HG02973 (cell line): ENCODE measurements at regions not wholly inside any gene's neighbourhood (a gene's known extent, or its start where the extent isn't known, plus 50 kb on each side); places are given as distances from the start of the nearest gene placed in this dataset.

ENCODE experiments used
- ATAC-seq: cut with Tn5 transposase; IDR thresholded peaks from one replicate; pipeline ENCODE4 v1.9.1; 2021; ENCODE audit warnings: moderate library complexity; ENCODE audit not compliant: unreplicated experiment

DNA sequence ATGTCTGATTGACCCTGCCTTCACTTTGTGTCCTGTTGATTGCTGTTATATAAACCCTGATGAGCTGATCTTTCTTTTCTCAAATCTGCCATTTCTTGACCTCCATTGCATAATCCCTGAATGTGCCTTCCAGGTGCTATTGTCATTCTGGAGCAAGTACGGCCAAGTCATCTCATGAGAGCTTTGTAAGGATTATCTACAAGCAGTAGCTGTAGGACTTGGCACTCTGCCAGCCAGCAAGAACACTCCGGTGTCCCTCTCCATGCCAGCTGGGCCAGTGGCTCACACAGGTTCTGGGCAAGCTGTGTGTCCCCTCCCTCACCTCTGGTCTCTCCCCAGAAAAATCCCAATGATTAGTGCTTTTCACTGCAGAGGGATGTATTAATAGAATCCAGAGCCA is 348.1 kb downstream of the FOXO1 start:
- ATAC-seq: no peak

DNA sequence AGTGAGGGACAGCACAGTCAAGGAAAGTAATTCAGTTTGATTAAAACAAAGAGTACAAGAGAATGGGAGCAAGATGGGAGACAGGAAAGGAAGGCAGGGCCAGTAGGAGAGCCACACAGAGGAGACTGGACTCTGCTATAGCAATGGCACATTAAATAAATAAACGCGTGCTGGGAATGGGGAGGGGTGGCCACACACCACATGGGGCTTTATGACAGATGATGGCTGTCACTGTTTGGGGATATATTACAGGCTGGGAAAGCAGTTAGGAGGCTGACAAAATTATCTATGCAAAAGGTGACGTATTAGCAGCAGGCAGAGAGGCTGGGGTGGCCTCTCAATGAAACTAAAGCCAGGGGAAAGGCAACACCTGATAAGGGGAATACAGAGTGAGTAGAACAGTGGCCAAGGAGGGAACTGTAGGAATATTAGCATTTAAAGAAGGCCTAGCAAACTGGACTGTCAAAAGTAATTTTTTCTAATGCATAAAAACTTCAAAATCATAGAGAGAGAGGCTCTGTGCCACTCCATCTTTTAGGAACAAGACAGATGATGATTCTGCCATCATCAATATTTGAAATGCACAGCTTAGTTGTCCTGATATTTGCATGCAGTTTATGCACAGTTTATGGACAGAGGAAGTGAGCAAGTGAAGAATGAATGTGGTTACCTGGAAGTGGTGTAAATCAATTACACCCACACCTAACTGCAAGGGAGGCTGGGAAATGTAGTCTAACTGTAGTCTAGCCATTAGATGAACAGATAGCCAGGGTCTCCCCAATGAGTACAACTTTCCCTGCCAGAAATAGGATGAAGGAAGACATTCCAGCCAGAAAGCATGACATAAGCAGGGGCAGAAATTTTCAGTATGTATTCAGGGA is 346.5 kb downstream of the FOXO1 start:
- no peak for ATAC-seq

DNA sequence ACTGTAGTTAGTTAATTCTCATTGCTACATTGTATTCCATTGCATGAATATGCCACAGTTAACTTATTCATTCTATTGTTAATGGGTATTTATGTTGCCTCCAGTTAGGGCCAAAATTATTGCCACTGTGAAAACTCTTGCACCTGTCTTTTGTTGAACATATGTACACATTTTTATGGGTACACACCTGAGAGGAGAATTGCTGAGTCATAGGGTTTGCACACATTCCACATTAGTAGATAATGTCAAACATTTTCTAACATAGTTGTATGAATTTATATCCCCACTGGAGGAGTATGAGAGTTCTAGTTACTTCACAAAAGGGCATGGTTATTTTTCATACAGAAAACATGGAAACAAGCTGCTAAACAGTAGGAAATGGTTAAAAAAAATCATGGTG is 338.4 kb downstream of the FOXO1 start:
- ATAC-seq: no peak

DNA sequence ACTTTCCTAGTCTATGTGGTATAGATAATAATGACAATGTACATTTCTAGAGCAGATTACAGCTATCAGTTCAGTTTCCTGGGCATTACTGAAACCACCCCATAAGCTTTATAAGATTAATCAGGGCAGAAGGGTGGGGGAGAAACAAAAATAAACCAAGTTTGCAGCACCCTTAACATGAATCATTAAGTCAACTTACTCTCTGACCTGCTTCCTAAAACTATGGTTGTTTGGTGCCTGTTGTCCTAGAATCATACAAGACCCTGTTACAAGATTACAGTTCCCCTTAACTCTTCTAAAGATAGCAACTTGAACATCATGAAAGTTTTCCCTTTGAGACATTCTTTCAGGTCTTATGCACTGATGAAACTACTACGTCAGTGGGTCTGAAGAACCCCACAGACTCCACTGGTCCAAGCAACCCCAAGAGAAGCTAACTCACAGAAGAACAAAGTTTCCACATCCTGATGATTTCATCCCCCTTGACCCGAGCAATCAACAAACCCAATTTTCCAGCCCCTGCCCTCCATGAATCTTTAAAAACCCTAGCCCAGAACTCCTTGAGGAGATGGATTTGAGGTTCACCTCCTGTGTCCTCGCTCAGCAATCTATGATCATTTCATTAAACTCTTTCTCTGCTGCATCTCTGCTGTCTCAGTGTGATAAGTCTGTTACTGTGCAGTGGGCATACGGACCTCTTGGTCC is 336.5 kb downstream of the FOXO1 start:
- no peak for ATAC-seq

DNA sequence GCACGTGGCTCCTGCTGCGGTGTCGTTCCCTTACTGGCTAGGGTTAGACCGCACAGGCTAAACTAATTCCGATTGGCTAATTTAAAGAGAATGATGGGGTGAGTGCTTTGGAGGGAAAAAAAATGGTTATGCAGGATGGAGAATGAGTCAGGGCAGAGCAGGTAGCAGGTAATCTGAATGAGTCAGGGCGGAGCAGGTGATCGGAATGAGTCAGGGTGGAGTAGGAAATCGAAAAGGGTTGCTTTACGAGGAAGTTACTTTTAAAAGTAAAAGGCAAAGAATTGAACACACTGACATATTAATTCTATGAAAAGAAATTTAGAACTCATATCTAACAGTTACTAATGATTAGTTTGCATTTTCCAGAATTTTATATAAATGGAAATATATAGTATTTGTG is 335.5 kb downstream of the FOXO1 start:
- ATAC-seq: no peak

DNA sequence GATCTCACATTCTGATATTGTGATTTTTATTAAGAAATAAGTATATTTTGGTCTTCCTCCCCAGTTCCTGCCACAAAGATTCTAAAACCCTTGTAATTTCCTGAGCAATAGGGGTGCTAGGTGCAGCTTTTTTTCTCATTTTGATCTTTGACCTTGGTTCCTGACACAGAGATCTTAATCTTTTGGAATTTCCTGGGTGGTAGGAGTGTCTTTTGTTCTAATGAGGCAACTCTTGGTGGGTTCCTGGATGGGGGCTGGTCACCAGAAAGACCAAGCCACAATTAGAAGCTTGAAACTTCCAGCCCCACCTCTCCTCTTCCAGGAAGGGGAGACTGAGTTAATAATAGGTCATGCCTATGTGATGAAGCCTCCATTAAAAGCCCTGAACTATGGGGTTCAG is 334.6 kb downstream of the FOXO1 start:
- no peak for ATAC-seq

DNA sequence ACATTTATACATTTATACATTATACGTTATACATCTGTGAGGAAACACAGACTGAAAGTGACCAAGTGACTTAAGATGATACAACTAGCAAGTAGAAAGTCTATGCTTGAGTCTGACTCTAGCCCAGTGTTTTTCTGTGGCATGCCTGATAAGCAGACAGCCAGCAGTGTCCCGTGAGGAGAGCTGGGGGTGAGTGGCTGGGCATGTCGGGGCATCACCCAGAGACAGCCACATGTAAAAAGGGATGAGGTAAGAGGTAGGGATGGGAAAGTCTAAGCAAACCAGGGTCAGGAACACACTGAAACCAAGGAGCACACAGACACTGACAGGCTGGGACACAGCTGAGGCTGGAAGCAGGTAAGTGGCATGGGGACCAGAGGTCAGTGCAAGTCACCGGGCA is 333.2 kb downstream of the FOXO1 start:
- no peak for ATAC-seq

DNA sequence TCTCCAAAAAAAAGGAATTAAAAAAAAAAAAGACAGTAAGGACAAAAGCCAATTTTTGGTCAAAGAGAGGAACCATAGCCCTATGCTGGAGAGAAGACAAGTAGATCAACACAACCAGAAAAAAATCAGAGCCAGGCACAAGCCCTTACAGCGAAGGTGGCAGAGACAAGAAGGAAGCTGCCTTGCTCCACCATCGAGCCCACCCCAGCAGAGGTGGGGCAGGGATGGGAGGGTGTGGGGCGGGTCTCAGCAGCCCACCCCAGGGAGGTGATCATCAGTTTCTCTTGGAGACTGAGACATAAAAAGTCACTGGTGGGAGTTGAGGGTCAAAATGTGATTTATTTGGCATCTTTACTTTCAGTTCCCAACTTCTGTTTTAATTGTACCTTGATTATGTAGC is 332.4 kb downstream of the FOXO1 start:
- no peak for ATAC-seq

DNA sequence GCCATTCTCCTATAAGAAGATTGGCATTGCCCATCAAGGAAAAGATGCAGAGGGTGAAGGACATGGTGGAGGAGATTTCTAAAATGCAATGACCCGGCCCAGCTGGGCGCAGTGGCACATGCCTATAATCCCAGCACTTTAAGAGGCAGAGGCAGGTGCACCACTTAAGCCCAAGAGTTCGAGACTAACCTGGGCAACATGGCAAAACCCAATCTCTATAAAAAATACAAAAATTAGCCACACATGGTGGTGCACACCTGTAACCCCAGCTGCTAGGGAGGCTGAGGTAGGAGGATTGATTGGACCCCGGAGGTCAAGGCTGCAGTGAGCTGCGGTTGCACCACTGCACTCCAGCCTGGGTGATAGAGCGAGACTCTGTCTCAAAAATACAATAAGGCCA is 331.8 kb downstream of the FOXO1 start:
- no peak for ATAC-seq

DNA sequence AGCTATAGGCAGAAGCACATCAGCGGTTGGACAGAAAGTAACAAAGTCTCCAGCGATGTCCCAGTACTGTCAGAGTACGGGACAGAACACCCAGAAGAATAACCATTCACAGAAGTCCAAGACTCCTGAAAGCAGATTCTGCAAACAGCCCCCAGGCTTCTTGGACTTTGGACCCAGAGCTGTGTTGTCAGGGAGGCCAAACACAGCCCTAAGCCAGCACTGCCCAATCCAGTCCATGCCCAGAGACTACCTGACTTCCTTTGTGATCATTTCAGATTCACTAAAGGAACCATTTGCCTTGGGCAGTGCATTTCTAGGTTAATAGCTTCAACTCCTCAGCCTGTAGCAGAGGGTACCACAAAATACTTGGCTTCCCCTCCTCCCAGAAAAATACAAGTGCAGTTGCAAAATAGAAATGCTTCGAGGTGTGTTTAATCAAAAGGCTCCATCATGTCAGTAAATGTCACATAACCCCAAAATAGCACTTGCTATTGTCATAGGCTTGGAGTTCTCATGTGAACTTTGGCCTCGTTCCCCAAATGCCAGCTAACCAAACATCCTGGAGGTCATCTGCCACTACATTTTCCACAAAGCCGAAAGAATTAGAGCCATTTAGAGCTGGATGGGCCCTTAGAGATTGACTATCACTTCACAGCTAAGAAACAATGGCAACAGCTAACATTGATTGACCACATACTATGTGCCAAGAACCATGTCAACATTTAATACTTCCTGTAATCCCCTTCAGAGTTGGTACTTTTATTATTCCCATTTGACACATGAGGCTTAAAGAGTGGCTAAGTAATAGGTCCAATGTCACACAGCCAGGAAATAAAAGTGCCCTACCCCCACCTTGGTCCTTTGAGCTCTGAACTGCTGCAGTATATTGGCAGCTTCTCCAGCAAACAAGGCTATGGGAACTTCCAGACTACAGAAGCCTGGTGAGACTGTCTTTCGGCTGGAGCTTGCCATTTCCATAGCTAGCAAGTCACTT is 329.9 kb downstream of the FOXO1 start:
- no peak for ATAC-seq

DNA sequence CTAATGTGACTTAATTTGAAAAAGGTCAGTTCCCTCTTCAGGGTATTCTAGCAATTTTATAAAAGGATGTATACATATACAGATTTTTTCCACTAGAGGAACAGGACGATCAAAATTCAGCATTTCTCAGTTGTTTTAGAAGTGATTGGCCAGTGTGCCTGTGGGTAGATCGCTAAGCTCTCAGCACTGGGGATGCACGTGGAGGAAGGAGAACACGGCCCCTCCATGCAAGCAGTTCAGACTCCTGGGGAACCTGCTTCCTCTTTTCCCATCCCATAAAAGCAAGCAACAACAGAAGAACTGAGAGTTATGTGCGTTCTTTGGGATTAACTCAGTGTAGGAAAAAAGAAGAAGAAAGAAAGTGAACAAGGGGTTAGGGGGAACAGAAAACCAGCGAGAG is 328.8 kb downstream of the FOXO1 start:
- ATAC-seq: no peak

DNA sequence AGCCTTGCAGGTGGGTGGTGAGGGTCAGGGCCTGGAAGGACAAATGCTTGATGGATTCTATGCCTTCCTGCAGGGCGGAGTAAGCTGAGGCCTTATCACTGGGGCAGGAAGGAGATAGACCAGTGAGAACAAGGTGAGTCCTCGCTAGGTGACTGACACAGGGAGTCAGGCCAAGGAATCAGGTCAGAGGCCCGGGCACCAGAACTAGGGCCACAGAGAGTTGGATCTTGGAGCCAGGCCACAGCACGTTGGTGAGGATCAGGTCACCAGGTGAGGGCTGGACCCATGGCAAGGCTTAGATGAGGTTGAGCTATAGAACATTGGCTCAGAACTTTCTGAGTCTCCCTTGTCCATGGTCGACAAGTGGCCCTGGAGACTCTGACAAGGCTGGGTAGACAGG is 328.2 kb downstream of the FOXO1 start:
- no peak for ATAC-seq

DNA sequence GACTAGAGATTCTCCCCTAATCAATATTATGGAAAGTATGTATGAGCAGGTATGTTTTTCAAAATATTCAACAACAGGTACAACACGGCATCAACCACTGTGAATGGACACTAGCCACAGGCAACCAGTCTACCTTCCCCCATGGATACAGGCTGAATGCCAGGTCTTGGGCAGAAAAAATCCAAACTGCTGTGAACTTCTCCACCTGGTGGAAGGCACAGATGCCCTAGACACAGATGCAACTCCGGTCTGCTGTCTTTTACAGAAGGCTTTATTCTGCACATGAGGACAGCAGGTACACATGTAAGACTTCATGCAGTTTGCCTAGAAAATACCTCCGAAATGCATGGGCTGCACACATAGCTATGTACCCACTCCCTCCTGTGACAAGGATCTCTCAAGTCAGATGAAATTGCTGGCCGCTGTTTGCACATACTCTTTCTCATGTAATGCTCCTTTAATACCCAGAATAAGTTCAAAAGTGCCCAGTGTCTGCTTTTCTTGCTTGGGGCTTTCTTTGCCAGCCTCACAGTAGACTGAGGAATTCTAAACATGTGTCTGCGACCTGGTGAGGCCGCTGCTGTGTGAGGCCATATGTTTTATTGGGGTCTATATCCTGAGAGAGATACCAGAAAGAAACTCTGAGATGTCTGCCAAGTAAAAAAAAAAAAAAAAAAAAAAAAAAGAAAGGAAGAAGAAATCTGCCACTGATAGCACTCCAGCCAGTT is 325.9 kb downstream of the FOXO1 start:
- no peak for ATAC-seq

DNA sequence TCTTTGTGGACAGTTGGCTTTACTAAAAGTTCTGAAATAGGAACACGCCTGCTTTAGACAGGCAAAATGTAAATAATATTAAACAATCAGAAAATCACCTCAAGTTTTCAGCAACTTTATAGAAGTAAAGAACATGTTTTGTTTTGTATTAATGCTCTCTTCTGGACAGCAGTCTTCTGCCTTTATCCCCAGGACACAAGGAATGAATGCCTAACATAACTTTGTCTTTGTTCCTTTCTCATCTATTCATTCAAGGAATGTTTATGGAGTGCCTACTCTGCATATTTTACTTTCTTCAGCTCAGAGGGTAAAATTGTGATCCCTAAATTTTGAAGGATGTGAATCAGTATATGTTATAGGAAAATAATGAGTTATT is 325.4 kb downstream of the FOXO1 start:
- no peak for ATAC-seq

DNA sequence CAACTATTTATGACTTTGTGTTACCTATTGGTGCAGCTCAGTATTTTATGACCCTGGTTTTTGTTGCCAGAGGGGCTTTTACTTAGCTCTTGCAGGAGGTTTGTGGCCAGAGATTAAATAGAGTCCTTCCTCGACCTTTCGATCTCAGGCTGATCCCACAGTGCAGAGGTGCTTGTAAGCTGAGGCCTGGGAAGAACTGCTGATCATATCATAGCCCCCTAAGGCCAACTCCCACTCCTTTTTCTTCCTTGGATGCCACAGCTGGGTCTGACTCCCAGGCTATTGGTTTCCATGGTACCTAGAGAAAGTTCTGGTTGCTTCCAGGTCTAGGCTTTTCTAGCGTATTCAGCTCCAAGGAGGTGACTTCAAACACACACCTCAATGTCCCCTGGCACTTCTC is 324.9 kb downstream of the FOXO1 start:
- no peak for ATAC-seq

DNA sequence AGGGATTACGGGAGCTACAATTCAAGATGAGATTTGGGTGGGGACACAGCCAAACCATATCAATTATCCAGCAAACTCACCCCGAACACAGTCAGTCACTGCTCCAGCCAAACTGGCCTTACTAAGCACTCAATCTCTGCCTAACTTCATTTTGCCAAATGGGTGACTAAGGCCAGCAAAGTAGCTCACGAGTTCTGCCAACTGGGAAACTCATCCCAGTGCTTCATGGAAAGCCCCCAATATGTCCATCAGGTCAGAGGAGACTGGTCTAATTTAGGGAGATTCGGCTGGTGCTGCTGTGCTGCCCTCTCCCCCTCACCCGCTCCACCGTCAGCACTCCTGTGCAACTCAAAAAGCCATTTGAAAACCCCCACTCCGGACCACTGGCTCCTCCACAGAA is 324.0 kb downstream of the FOXO1 start:
- ATAC-seq: no peak

DNA sequence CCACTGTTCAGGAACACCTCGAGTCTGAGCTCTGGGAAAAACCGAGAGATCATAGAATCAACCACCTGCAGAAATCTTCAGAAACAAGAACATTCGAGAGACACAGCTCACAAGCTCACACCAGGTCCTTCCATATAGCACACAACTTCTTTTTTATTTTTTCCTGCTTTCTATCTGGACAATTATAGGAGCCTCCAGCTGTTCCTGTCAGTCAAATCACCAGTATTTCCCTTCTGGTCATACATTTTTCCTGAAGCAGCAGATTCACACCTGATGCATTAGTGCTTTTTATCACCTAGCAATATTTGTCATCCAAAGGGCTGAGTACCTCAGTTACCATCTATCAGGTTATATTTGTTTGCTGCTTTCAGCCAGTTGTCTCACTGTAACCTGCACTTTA is 323.5 kb downstream of the FOXO1 start:
- no peak for ATAC-seq

DNA sequence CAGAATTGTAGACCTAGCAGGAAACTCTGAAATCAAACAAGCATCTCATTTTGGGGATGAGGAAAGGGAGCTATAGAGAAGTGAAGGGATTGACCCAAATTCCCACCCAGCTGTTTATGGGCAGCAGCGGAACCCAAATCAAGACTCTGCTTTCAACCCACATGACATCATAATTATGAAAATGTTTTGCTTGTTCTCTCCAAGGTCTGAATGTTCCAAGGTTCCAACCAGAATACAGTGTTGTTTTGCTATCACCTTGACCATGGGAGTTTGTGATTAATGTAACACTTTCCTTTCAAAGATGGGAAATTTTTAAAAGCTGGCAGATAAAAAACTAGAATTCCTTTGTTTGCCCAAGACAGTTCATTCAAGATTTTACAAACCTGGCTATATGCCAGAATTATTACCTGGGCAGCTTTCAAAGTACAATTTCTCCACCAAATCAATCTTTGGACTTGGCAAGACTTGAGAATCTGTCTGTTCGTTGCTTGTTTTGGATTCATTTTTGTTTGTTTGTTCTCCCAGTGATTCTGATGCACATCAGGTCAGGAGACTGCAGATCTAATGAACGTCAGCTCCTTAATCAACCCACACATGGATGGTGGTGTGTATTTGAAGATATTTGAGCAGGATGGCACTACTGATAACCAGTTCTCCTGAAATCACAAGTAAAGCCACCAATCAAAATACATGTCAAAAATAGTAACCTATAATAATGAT is 322.7 kb downstream of the FOXO1 start:
- ATAC-seq: no peak

DNA sequence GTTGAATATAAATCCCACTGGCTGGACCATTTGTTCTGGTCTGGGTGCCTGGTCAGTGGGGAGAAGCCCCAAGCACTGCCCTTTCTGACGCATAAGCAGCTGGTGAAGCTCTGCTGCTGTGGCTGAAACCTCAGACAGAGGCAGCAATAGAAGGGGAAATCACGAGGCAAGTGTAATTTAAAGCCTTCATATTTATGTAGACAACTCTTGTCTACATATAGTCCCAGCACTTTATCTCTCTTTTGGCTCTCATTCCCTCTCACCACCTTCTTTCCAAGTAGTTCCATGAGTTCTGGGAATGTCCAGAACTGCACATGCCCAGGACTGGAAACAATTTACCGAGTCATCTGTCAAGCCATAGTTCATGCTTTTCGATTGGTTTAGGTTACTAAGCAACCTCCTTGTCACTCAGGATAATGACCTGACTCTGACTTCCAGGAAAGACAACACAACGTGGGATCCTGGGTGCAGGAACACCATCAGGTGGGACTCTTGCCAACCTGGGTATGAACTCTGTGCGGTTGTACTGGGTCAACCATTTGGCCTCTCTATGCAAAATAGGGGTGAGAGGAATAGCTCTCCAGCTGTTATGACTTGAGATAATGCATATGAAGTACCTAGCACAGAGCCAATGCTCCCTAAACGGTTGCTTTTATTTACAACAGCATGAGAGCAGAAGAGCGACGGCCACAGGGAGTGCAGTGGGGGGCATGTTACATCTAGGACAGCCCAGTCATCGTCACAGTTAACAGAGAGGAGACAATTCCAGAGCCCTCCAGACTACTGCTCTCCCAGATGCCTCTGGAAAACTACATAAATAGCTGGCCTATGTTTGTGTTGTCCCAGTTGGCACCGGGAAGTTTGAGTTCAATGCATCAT is 321.9 kb downstream of the FOXO1 start:
- ATAC-seq: no peak
